Right lobe of liver (tissue), 4 donors: ENCODE measurements at regions not wholly inside any gene's neighbourhood (a gene's known extent, or its start where the extent isn't known, plus 50 kb on each side); places are given as distances from the start of the nearest gene placed in this dataset.

ENCODE experiments used
- POLR2A ChIP-seq: fragments of 450-650 bp; IDR thresholded peaks from one replicate; pipeline ENCODE4 v1.6.1; 2017; ENCODE audit warnings: antibody characterized with exemption, mild to moderate bottlenecking
- TF ChIP-seq, protein P1 (sequence below), 4 donors: fragments of 200-600 bp in 3 of 4; fragments of 450-650 bp in 1 of 4; IDR thresholded peaks; one replicate each; pipeline versions ENCODE4 v1.5.1 to v1.8.0; 2016 to 2022; ENCODE audit warnings: antibody characterized with exemption in 4 of 4, mild to moderate bottlenecking in 2 of 4
- donor health status: DM: no; HTN: no; CAD: no.
- donor health status: DM: no; HTN: no; CAD: no.
- donor health status: DM: no; HTN: yes; CAD: no.

DNA sequence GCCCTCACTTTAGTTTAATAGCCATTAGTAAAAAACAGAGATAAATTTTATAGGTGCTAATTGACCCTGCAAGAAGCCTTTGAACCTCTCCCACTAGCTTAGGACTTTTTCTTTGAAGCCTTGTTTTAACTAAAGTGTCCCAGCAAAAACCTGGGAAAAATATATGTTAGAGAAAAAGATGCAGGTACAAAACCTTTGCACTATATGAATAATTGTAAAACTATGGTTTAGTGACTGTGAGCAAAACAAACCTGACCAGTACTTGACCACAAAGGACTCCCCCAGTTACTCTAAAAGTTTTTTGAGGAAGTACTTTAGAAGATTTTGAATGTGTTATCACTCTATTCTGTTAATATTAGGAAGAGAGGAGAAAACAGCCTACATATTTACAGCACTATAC lies 123.3 kb upstream of the TP63 start:
- TF ChIP-seq, protein P1, sequence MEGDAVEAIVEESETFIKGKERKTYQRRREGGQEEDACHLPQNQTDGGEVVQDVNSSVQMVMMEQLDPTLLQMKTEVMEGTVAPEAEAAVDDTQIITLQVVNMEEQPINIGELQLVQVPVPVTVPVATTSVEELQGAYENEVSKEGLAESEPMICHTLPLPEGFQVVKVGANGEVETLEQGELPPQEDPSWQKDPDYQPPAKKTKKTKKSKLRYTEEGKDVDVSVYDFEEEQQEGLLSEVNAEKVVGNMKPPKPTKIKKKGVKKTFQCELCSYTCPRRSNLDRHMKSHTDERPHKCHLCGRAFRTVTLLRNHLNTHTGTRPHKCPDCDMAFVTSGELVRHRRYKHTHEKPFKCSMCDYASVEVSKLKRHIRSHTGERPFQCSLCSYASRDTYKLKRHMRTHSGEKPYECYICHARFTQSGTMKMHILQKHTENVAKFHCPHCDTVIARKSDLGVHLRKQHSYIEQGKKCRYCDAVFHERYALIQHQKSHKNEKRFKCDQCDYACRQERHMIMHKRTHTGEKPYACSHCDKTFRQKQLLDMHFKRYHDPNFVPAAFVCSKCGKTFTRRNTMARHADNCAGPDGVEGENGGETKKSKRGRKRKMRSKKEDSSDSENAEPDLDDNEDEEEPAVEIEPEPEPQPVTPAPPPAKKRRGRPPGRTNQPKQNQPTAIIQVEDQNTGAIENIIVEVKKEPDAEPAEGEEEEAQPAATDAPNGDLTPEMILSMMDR (IDR thresholded peaks at IDR 0.05) = no peak
- TF ChIP-seq POLR2A = no peak
